GM19023 (cell line): ENCODE measurements at regions not wholly inside any gene's neighbourhood (a gene's known extent, or its start where the extent isn't known, plus 50 kb on each side); places are given as distances from the start of the nearest gene placed in this dataset.
"Not testable (repeated sequence)": the region's sequence is repeated elsewhere in the genome, so short reads cannot be mapped to it uniquely, and the experiment has no call there.

Experiments used
- ATAC-seq: cut with Tn5 transposase; IDR thresholded peaks from one replicate; pipeline ENCODE4 v1.9.1; 2021; ENCODE audit warnings: mild to moderate bottlenecking, moderate library complexity; ENCODE audit not compliant: unreplicated experiment

GRCh38 chr2:236489083-236489482 is 80.5 kb upstream of the ACKR3 start:
- not testable (repeated sequence) for ATAC-seq

- ATAC-seq, result no peak
Observed at GRCh38 chr2:236489895-236490404, 79.7 kb upstream of the ACKR3 start.

GRCh38 chr2:236496340-236496739 is 73.3 kb upstream of the ACKR3 start:
- no peak for ATAC-seq

- ATAC-seq, result no peak
Observed at GRCh38 chr2:236498369-236498768, 71.3 kb upstream of the ACKR3 start.

GRCh38 chr2:236499691-236500578 is 69.7 kb upstream of the ACKR3 start:
- no peak for ATAC-seq

- no peak for ATAC-seq
Observed at GRCh38 chr2:236501026-236501425, 68.6 kb upstream of the ACKR3 start.

GRCh38 chr2:236501531-236501930 is 68.1 kb upstream of the ACKR3 start:
- no peak for ATAC-seq

- no peak for ATAC-seq
Observed at GRCh38 chr2:236503100-236503499, 66.5 kb upstream of the ACKR3 start.

- no peak for ATAC-seq
Observed at GRCh38 chr2:236503583-236503982, 66.0 kb upstream of the ACKR3 start.

GRCh38 chr2:236505041-236505440 is 64.6 kb upstream of the ACKR3 start:
- no peak for ATAC-seq

- ATAC-seq, result no peak
Observed at GRCh38 chr2:236505648-236506047, 64.0 kb upstream of the ACKR3 start.

- no peak for ATAC-seq
Observed at GRCh38 chr2:236507393-236508085, 62.1 kb upstream of the ACKR3 start.

GRCh38 chr2:236508466-236508865 is 61.2 kb upstream of the ACKR3 start:
- ATAC-seq, result no peak

- ATAC-seq, result no peak
Observed at GRCh38 chr2:236510034-236510433, 59.6 kb upstream of the ACKR3 start.

- no peak for ATAC-seq
Observed at GRCh38 chr2:236511266-236511665, 58.4 kb upstream of the ACKR3 start.

GRCh38 chr2:236512267-236512666 is 57.4 kb upstream of the ACKR3 start:
- ATAC-seq, result no peak

GRCh38 chr2:236512902-236513435 is 56.7 kb upstream of the ACKR3 start:
- peak; percentile 77 for ATAC-seq

GRCh38 chr2:236513956-236514355 is 55.7 kb upstream of the ACKR3 start:
- no peak for ATAC-seq

- no peak for ATAC-seq
Observed at GRCh38 chr2:236516708-236517107, 52.9 kb upstream of the ACKR3 start.

GRCh38 chr2:236517251-236518031 is 52.2 kb upstream of the ACKR3 start:
- ATAC-seq, result no peak
